ENCODE measurements at regions not wholly inside any gene's neighbourhood (a gene's known extent, or its start where the extent isn't known, plus 50 kb on each side); places are given as distances from the start of the nearest gene placed in this dataset.

DNA sequence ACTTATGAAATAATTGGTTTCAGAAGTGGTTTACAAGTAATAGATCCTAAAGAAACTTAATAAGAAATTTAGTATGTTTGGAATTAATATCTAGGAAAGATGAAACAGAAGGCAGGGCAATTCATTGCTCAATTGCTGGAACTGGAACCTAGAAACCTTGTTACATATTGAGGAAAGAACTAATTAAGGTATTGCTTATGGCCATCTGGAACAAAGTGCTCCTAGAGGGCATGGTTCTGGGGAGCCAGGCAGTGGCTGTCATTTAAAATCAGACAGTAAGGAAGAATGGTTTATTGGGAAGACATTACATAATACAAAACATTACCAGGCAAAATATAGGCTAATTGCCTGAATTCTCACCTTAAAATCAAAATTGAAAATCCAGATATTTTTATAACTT, 224.1 kb downstream of the SLITRK6 start:
- H3K36me3 ChIP-seq = no peaks in the 10 kb centered on the region
- no peak for DNase-seq
- H3K27ac ChIP-seq = no peak overlapping the region
- intact Hi-C loops (cut with DNase I) = no loop called here
- H3K4me3 ChIP-seq = no peak overlapping the region
- H3K9me3 ChIP-seq = no peaks in the 10 kb centered on the region
- no peak for TF ChIP-seq POLR2A (IDR thresholded peaks at IDR 0.05)
- TF ChIP-seq CTCF (IDR thresholded peaks at IDR 0.05) = no peak
- H3K4me1 ChIP-seq = no peaks in the 10 kb centered on the region
- no peaks in the 10 kb centered on the region for H3K27me3 ChIP-seq

- intact Hi-C loops (cut with DNase I) = no loop called here
- Histone ChIP-seq H3K9me3 (no peaks in the 10 kb centered on the region), H3K4me3 (no peak overlapping the region), H3K27ac (no peak overlapping the region), H3K4me1 (no peaks in the 10 kb centered on the region), H3K27me3 (no peaks in the 10 kb centered on the region), H3K36me3 (no peaks in the 10 kb centered on the region)
- WGBS, 2 donors = 71 to 89% methylated on average over 2 of the region's 2 CpGs
- no peak for TF ChIP-seq CTCF (IDR thresholded peaks at IDR 0.05)
- TF ChIP-seq POLR2A (IDR thresholded peaks at IDR 0.05) = no peak
- DNase-seq = no peak
Observed at GRCh38 chr13:85567909-85568308, 231.3 kb downstream of the SLITRK6 start.

- TF ChIP-seq POLR2A (IDR thresholded peaks at IDR 0.05) (no peak), CTCF (IDR thresholded peaks at IDR 0.05) (no peak)
- WGBS, 2 donors = 67 to 83% methylated on average over 6 of the region's 6 CpGs
Observed at GRCh38 chr13:85565652-85566051, 233.6 kb downstream of the SLITRK6 start.

DNA sequence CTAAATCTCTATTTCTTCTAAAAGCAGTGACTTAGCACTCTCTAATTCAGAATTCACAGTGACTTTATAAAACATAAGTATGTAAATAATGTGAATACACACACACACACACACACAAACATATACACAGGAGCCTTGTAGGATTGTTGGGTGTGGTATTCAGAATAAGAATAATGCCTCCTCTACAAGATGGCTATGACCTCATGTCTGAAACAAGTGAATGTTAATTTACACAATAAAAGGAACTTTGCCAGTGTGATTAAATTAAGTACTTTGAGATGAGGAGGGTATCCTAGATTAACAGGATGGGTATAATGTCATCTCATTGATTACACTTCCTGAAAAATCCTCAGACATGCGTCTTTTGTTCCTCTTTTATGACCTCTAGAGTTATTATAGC, 234.6 kb downstream of the SLITRK6 start:
- TF ChIP-seq POLR2A (IDR thresholded peaks at IDR 0.05) = no peak
- no peak for TF ChIP-seq CTCF (IDR thresholded peaks at IDR 0.05)
- WGBS, 2 donors = 52 to 68% methylated on average over 1 of the region's 1 CpG
- Histone ChIP-seq H3K4me3 (no peak overlapping the region), H3K36me3 (no peaks in the 10 kb centered on the region), H3K4me1 (no peaks in the 10 kb centered on the region), H3K27me3 (no peaks in the 10 kb centered on the region), H3K27ac (no peak overlapping the region), H3K9me3 (no peaks in the 10 kb centered on the region)
- intact Hi-C loops (cut with DNase I) = no loop called here
- no peak for DNase-seq

More at GRCh38 chr13:85565652-85566051, 233.6 kb downstream of the SLITRK6 start:
- H3K27me3 ChIP-seq = no peaks in the 10 kb centered on the region
- intact Hi-C loops (cut with DNase I) = no loop called here
- no peak overlapping the region for H3K4me3 ChIP-seq
- no peak overlapping the region for H3K27ac ChIP-seq
- no peak for DNase-seq
- H3K9me3 ChIP-seq = no peaks in the 10 kb centered on the region
- no peaks in the 10 kb centered on the region for H3K4me1 ChIP-seq
- H3K36me3 ChIP-seq = no peaks in the 10 kb centered on the region

DNA sequence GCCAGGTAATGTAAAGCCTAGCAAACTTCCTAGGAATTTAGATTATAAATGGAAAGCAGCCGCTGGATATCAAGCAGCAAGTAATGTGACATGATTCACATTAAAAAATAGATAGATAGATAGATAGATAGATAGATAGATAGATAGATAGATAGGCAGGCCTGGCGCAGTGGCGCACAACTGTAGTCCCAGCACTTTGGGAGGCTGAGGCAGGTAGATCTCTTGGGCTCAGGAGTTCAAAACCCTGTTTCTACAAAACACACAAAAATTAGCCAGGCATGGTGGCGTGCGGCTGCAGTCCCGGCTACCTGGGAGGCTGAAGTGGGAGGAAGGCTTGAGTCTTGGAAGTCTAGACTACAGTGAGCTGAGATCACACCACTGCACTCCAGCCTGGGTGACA, 236.9 kb downstream of the SLITRK6 start:
- DNase-seq = no peak
- intact Hi-C loops (cut with DNase I) = no loop called here
- Histone ChIP-seq H3K27me3 (no peaks in the 10 kb centered on the region), H3K9me3 (no peaks in the 10 kb centered on the region), H3K4me1 (no peaks in the 10 kb centered on the region), H3K4me3 (no peak overlapping the region), H3K27ac (no peak overlapping the region), H3K36me3 (no peaks in the 10 kb centered on the region)
- 91 to 93% methylated on average over 6 of the region's 6 CpGs for WGBS, 2 donors
- TF ChIP-seq CTCF (IDR thresholded peaks at IDR 0.05) (no peak), POLR2A (IDR thresholded peaks at IDR 0.05) (no peak)

Data from esophagus squamous epithelium (tissue), 5 donors.